ENCODE measurements at regions not wholly inside any gene's neighbourhood (a gene's known extent, or its start where the extent isn't known, plus 50 kb on each side); places are given as distances from the start of the nearest gene placed in this dataset.

GRCh38 chr13:21321269-21321668, 137.8 kb downstream of the ZDHHC20 start:
- DNase-seq (ENCODE audit: low read depth): no peak
- no peaks in the 10 kb centered on the region for H3K36me3 ChIP-seq (ENCODE audit: control insufficient read depth, insufficient read depth, low read length)
- no peak for FAIRE-seq
- no peaks in the 10 kb centered on the region for H3K27me3 ChIP-seq (ENCODE audit: control insufficient read depth, insufficient read depth, low read length)
- TF ChIP-seq CTCF (IDR thresholded peaks at IDR 0.05; ENCODE audit: insufficient read depth, low read length, severe bottlenecking): no peak
- H3K4me3 ChIP-seq (ENCODE audit: low read depth, low read length): no peak overlapping the region

DNA sequence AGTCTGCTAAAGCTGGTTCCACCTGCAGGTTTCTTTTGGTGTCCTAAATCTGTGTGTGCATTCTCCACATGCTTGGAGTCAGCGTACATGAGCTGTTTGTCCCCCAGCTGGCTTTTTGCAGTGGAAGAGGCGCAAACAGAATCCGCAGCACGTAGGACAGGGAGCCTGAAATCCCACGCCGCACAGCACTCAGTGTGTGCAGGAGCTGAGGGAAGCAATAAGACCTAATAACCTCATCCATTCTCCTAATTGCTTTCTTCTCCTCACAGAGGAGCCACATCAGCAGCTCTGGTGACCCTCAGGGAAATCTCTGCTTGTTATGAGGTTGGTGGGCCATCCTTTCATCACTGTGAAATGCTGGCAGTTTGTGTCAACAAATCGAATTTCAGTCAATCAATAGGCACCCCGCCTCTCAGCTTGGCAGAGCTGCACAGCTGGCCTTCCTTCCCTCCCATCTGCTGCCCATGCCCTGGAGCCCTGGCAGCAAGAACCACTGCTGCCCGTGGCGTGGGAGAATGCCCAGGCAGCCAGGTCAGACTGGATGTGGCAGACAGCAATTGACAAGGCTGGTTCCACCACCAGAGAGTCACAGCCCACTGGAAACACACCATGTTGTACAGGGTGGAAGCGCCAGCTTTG, 136.7 kb downstream of the ZDHHC20 start:
- no peak for TF ChIP-seq CTCF (IDR thresholded peaks at IDR 0.05; ENCODE audit: insufficient read depth, low read length, severe bottlenecking)
- H3K36me3 ChIP-seq (ENCODE audit: control insufficient read depth, insufficient read depth, low read length): no peaks in the 10 kb centered on the region
- DNase-seq (ENCODE audit: low read depth): no peak
- no peaks in the 10 kb centered on the region for H3K27me3 ChIP-seq (ENCODE audit: control insufficient read depth, insufficient read depth, low read length)
- peak; percentile 47 for FAIRE-seq
- H3K4me3 ChIP-seq (ENCODE audit: low read depth, low read length): no peak overlapping the region

Data from bronchial epithelial cell (primary cell).